ENCODE measurements at regions not wholly inside any gene's neighbourhood (a gene's known extent, or its start where the extent isn't known, plus 50 kb on each side); places are given as distances from the start of the nearest gene placed in this dataset.

- Histone ChIP-seq H3K27me3 (ENCODE audit: insufficient read depth, low read length) (peaks cover 2% of the 10 kb centered on the region), H3K4me3 (ENCODE audit: low read length) (no peak overlapping the region), H3K9me3 (ENCODE audit: low read length) (no peaks in the 10 kb centered on the region), H3K36me3 (ENCODE audit: insufficient read depth, low read length) (no peaks in the 10 kb centered on the region), H2AFZ (ENCODE audit: low read depth, low read length) (no peak overlapping the region), H3K4me1 (ENCODE audit: insufficient read depth, low read length) (no peaks in the 10 kb centered on the region)
These were observed 856.1 kb upstream of the ID2 start for GRCh38 chr2:7825591-7826312.

GRCh38 chr2:7826656-7827055, 855.2 kb upstream of the ID2 start:
- Histone ChIP-seq H3K4me3 (ENCODE audit: low read length) (no peak overlapping the region), H3K4me1 (ENCODE audit: insufficient read depth, low read length) (no peaks in the 10 kb centered on the region), H3K9me3 (ENCODE audit: low read length) (no peaks in the 10 kb centered on the region), H3K36me3 (ENCODE audit: insufficient read depth, low read length) (no peaks in the 10 kb centered on the region), H2AFZ (ENCODE audit: low read depth, low read length) (no peak overlapping the region), H3K27me3 (ENCODE audit: insufficient read depth, low read length) (peaks cover 2% of the 10 kb centered on the region)

- H3K9me3 ChIP-seq (ENCODE audit: low read length), result no peaks in the 10 kb centered on the region
- no peak overlapping the region for H3K4me3 ChIP-seq (ENCODE audit: low read length)
- no peaks in the 10 kb centered on the region for H3K4me1 ChIP-seq (ENCODE audit: insufficient read depth, low read length)
These were observed 852.6 kb upstream of the ID2 start for GRCh38 chr2:7829241-7829640.

DNA sequence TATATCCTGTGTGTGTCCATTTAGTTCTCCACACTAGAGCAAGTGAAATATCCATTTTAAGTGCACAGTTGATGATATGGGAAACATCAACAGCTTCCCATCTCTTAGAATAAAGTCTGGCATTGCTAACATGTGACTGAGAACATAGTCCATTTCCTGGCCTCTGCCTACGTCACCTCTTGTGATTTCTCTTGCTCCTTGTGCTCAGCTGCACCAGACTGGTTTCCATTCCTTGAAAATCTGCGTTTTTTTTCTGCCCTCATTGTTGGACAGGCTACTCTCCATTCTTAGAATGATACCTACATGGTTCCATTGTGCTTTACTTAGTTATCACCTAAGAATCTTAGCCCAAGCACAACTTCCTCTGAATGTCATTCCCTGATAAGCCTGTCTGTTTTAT, 851.2 kb upstream of the ID2 start:
- Histone ChIP-seq H3K4me1 (ENCODE audit: insufficient read depth, low read length) (no peaks in the 10 kb centered on the region), H2AFZ (ENCODE audit: low read depth, low read length) (no peak overlapping the region), H3K27me3 (ENCODE audit: insufficient read depth, low read length) (no peaks in the 10 kb centered on the region), H3K9me3 (ENCODE audit: low read length) (no peaks in the 10 kb centered on the region), H3K4me3 (ENCODE audit: low read length) (no peak overlapping the region), H3K36me3 (ENCODE audit: insufficient read depth, low read length) (no peaks in the 10 kb centered on the region)

More at GRCh38 chr2:7829241-7829640, 852.6 kb upstream of the ID2 start:
- no peak overlapping the region for H2AFZ ChIP-seq (ENCODE audit: low read depth, low read length)
- H3K36me3 ChIP-seq (ENCODE audit: insufficient read depth, low read length), result no peaks in the 10 kb centered on the region
- no peaks in the 10 kb centered on the region for H3K27me3 ChIP-seq (ENCODE audit: insufficient read depth, low read length)

DNA sequence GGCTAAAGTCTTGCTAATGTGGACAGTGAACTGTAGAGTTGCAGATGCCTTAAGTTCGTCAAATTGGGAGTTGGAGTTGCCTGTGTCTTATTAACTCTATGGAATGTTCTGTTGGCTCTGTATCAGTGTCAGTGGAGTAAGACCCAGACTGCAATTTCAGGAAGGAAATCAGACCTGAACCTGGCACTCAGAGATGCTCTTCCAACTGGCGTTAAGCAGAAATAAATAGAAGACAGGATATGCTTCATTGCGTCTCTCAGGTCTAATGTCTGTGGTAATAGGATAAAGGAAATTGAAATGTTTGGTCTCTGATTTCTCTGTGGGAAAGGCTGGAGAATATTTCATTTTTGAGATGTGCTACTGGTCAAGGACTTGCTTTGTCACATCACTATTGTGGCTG, 846.7 kb upstream of the ID2 start:
- Histone ChIP-seq H3K4me1 (ENCODE audit: insufficient read depth, low read length) (no peaks in the 10 kb centered on the region), H2AFZ (ENCODE audit: low read depth, low read length) (no peak overlapping the region), H3K4me3 (ENCODE audit: low read length) (no peak overlapping the region), H3K27me3 (ENCODE audit: insufficient read depth, low read length) (no peaks in the 10 kb centered on the region), H3K9me3 (ENCODE audit: low read length) (no peaks in the 10 kb centered on the region), H3K36me3 (ENCODE audit: insufficient read depth, low read length) (no peaks in the 10 kb centered on the region)

GRCh38 chr2:7835693-7836680, 845.9 kb upstream of the ID2 start:
- Histone ChIP-seq H3K9me3 (ENCODE audit: low read length) (no peaks in the 10 kb centered on the region), H2AFZ (ENCODE audit: low read depth, low read length) (no peak overlapping the region), H3K4me3 (ENCODE audit: low read length) (no peak overlapping the region), H3K4me1 (ENCODE audit: insufficient read depth, low read length) (no peaks in the 10 kb centered on the region), H3K27me3 (ENCODE audit: insufficient read depth, low read length) (no peaks in the 10 kb centered on the region), H3K36me3 (ENCODE audit: insufficient read depth, low read length) (no peaks in the 10 kb centered on the region)

DNA sequence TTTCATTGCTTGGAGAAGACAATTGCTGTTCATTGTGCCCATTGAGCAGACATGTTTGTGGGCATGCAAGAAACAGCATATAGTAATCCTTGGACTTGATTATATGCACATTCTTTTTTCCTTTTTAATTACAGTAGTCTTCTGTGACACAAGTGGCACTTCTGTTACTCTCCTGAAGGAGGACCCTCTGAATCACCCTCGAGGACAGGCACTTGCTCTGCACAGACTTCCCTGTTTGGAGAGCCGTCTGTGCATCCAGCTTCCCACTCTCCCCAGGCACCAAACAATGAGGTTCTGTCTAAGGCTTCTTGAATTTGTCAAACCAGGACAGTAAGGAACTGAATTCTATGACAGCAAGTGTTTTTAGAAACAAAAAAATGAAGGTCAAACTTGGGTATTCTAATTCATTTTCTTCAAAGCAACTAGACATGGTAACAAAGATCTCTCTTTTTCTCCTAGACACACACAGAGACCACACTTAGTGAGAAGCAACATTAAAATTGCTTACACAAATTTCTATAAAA, 844.6 kb upstream of the ID2 start:
- Histone ChIP-seq H3K9me3 (ENCODE audit: low read length) (no peaks in the 10 kb centered on the region), H3K36me3 (ENCODE audit: insufficient read depth, low read length) (no peaks in the 10 kb centered on the region), H3K4me1 (ENCODE audit: insufficient read depth, low read length) (no peaks in the 10 kb centered on the region), H3K4me3 (ENCODE audit: low read length) (no peak overlapping the region), H2AFZ (ENCODE audit: low read depth, low read length) (no peak overlapping the region), H3K27me3 (ENCODE audit: insufficient read depth, low read length) (no peaks in the 10 kb centered on the region)

- no peaks in the 10 kb centered on the region for H3K27me3 ChIP-seq (ENCODE audit: insufficient read depth, low read length)
- no peak overlapping the region for H2AFZ ChIP-seq (ENCODE audit: low read depth, low read length)
- H3K36me3 ChIP-seq (ENCODE audit: insufficient read depth, low read length), result no peaks in the 10 kb centered on the region
These were observed 843.2 kb upstream of the ID2 start for GRCh38 chr2:7838669-7839068.

GRCh38 chr2:7840651-7841380, 841.0 kb upstream of the ID2 start:
- H3K9me3 ChIP-seq (ENCODE audit: low read length), result no peaks in the 10 kb centered on the region
- no peaks in the 10 kb centered on the region for H3K4me1 ChIP-seq (ENCODE audit: insufficient read depth, low read length)
- H3K36me3 ChIP-seq (ENCODE audit: insufficient read depth, low read length), result no peaks in the 10 kb centered on the region
- H2AFZ ChIP-seq (ENCODE audit: low read depth, low read length), result no peak overlapping the region
- H3K4me3 ChIP-seq (ENCODE audit: low read length), result no peak overlapping the region
- no peaks in the 10 kb centered on the region for H3K27me3 ChIP-seq (ENCODE audit: insufficient read depth, low read length)

More at GRCh38 chr2:7838669-7839068, 843.2 kb upstream of the ID2 start:
- no peaks in the 10 kb centered on the region for H3K9me3 ChIP-seq (ENCODE audit: low read length)
- no peak overlapping the region for H3K4me3 ChIP-seq (ENCODE audit: low read length)
- no peaks in the 10 kb centered on the region for H3K4me1 ChIP-seq (ENCODE audit: insufficient read depth, low read length)

DNA sequence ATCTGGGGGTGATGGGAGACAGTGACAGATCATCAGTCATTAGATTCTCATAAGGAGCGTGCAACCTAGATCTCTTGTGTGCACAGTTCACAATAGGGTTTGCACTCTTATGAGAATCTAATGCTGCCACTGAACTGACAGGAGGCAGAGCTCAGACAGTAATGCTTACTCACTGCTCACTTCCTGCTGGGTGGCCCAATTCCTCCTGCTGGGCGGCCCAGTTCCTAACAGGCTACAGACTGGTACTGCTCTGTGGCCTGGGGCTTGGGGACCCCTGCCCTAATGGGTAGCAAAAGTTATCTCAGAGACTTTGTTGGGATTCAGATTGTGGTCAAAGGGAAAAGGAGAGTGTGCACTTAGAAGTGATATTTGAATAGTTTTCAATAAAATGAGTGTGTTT, 840.1 kb upstream of the ID2 start:
- no peaks in the 10 kb centered on the region for H3K27me3 ChIP-seq (ENCODE audit: insufficient read depth, low read length)
- no peaks in the 10 kb centered on the region for H3K36me3 ChIP-seq (ENCODE audit: insufficient read depth, low read length)
- no peaks in the 10 kb centered on the region for H3K4me1 ChIP-seq (ENCODE audit: insufficient read depth, low read length)
- no peak overlapping the region for H2AFZ ChIP-seq (ENCODE audit: low read depth, low read length)
- no peak overlapping the region for H3K4me3 ChIP-seq (ENCODE audit: low read length)
- H3K9me3 ChIP-seq (ENCODE audit: low read length), result no peaks in the 10 kb centered on the region

DNA sequence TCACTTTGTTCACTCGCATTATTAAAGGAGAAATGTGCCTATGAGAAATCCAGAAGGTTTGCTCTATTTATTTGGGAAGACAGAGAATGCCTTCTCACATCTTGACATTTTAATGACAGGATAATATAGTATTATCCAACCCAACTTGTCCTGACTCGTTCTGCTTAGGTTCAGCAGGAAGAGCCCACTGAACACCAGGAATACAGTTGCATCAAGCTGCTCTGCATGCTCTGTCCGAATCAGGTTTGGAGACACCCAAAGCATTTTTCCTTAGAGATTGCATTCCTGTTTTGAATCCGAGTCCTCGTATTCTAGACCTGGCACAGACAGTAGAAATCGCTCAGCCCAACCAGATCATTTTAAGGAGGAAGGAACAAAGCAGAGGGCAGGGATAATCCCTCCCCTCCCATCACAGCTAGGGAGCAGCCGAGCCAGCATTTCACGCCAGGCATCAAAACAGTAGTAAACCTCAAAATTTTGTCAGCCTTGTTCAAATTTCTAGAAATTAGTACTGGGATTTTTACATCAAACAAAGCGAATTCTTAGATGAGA, 837.4 kb upstream of the ID2 start:
- Histone ChIP-seq H2AFZ (ENCODE audit: low read depth, low read length) (no peak overlapping the region), H3K4me1 (ENCODE audit: insufficient read depth, low read length) (no peaks in the 10 kb centered on the region), H3K9me3 (ENCODE audit: low read length) (no peaks in the 10 kb centered on the region), H3K4me3 (ENCODE audit: low read length) (no peak overlapping the region), H3K27me3 (ENCODE audit: insufficient read depth, low read length) (no peaks in the 10 kb centered on the region), H3K36me3 (ENCODE audit: insufficient read depth, low read length) (no peaks in the 10 kb centered on the region)

GRCh38 chr2:7845332-7845731, 836.5 kb upstream of the ID2 start:
- Histone ChIP-seq H2AFZ (ENCODE audit: low read depth, low read length) (no peak overlapping the region), H3K9me3 (ENCODE audit: low read length) (no peaks in the 10 kb centered on the region), H3K27me3 (ENCODE audit: insufficient read depth, low read length) (no peaks in the 10 kb centered on the region), H3K4me3 (ENCODE audit: low read length) (no peak overlapping the region), H3K4me1 (ENCODE audit: insufficient read depth, low read length) (no peaks in the 10 kb centered on the region), H3K36me3 (ENCODE audit: insufficient read depth, low read length) (no peaks in the 10 kb centered on the region)

Measured in neuron (in vitro differentiated cells).